Activated CD8-positive, alpha-beta T cell treated with anti-CD3 and anti-CD28 coated beads for 36 hours (primary cell): ENCODE measurements at regions not wholly inside any gene's neighbourhood (a gene's known extent, or its start where the extent isn't known, plus 50 kb on each side); places are given as distances from the start of the nearest gene placed in this dataset.

Experiments
- ATAC-seq: fragments of 200-7000 bp; cut with Tn5 transposase; one replicate; pipeline ENCODE4 v1.10.0; 2021; ENCODE audit warnings: mild to moderate bottlenecking, moderate library complexity
- CTCF ChIA-PET: fragments of 350-600 bp; sonication (Branson Sonifier 250); formaldehyde crosslinking; loops from one replicate; lab custom pipeline; 2021; ENCODE audit warnings: antibody characterized with exemption; lab: Charles Lee
- POLR2A ChIA-PET: fragments of 350-600 bp; sonication (Branson Sonifier 250); formaldehyde crosslinking; loops from one replicate; lab custom pipeline; 2021; ENCODE audit warnings: antibody characterized with exemption; lab: Charles Lee
- DNase-seq: peaks from one replicate; pipeline ENCODE4 v3.0.0-alpha.2; 2020
- H3K27ac Mint-ChIP-seq: one replicate; pipeline ENCODE4 v1.8.0; 2021; ENCODE audit warnings: mild to moderate bottlenecking, mixed read lengths
- H3K27me3 Mint-ChIP-seq: one replicate; pipeline ENCODE4 v1.8.0; 2021; ENCODE audit warnings: mixed read lengths
- H3K36me3 Mint-ChIP-seq: one replicate; pipeline ENCODE4 v1.8.0; 2021; ENCODE audit warnings: low read depth, mixed read lengths
- H3K4me1 Mint-ChIP-seq: one replicate; pipeline ENCODE4 v1.8.0; 2021; ENCODE audit warnings: low read depth, mixed read lengths
- H3K4me3 Mint-ChIP-seq: one replicate; pipeline ENCODE4 v1.8.0; 2021; ENCODE audit warnings: mild to moderate bottlenecking, moderate library complexity, mixed read lengths
- H3K9me3 Mint-ChIP-seq: one replicate; pipeline ENCODE4 v1.8.0; 2021; ENCODE audit warnings: mixed read lengths
- intact Hi-C: fragments of 100-400 bp; cut with micrococcal nuclease; formaldehyde crosslinking; loops from one replicate; pipeline ENCODE4 v1.10.0; 2022
- TF ChIP-seq, protein P1 (sequence below): fragments of 200-600 bp; IDR thresholded peaks from one replicate; pipeline ENCODE4 v1.8.0; 2022; ENCODE audit warnings: antibody characterized with exemption, mild to moderate bottlenecking

DNA sequence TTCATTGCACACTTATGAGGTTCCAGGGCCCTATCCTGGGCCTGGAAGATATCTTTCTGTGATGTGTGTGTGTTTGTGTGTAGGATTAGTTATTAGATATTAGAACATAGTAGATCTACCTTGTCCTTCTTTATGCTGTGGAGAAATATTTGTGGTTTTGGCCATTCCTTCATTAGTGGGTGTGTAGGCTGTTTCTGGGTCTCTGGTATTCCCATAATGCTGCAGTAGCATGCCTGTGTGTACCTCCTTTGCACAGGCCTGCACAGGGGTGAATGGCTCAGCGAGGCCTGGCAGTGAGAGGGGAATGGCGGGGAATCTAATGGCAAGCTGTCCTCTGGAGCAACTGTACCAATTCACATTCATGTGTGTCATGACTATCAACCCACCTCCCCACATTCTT is 125.8 kb upstream of the MRPS22 start:
- Mint-ChIP-seq H3K27me3 (peaks cover 11% of the 10 kb centered on the region), H3K9me3 (no peaks in the 10 kb centered on the region), H3K4me1 (no peaks in the 10 kb centered on the region), H3K4me3 (no peak overlapping the region), H3K36me3 (no peaks in the 10 kb centered on the region), H3K27ac (no peak overlapping the region)
- intact Hi-C loops = no loop called here
- ChIA-PET CTCF (no interaction called here), POLR2A (no interaction called here)
- TF ChIP-seq, protein P1, sequence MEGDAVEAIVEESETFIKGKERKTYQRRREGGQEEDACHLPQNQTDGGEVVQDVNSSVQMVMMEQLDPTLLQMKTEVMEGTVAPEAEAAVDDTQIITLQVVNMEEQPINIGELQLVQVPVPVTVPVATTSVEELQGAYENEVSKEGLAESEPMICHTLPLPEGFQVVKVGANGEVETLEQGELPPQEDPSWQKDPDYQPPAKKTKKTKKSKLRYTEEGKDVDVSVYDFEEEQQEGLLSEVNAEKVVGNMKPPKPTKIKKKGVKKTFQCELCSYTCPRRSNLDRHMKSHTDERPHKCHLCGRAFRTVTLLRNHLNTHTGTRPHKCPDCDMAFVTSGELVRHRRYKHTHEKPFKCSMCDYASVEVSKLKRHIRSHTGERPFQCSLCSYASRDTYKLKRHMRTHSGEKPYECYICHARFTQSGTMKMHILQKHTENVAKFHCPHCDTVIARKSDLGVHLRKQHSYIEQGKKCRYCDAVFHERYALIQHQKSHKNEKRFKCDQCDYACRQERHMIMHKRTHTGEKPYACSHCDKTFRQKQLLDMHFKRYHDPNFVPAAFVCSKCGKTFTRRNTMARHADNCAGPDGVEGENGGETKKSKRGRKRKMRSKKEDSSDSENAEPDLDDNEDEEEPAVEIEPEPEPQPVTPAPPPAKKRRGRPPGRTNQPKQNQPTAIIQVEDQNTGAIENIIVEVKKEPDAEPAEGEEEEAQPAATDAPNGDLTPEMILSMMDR = no peak
- ATAC-seq (no peak), DNase-seq (no peak)

DNA sequence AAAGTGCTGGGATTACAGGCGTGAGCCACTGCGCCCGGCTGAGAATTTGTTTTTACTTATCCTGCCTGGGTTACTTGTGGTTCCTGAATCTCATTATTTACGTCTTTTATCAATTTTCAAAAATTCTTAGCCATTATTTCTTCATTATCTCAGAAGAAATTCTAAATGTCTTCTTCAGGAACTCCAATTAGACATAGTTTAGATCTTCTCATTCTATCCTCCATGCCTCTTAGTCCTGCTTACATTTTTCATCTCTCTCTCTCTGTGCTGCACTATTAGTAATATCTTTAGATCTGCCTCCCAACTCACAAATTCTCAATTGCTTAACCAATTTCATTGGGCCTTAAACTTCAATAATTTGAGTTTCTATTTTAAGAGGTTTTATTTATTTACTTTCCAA is 124.4 kb upstream of the MRPS22 start:
- TF ChIP-seq, protein P1 = no peak
- DNase-seq (no peak), ATAC-seq (no peak)
- Mint-ChIP-seq H3K27me3 (peaks cover 11% of the 10 kb centered on the region), H3K36me3 (no peaks in the 10 kb centered on the region), H3K4me1 (no peaks in the 10 kb centered on the region), H3K9me3 (no peaks in the 10 kb centered on the region), H3K27ac (no peak overlapping the region), H3K4me3 (no peak overlapping the region)
- CTCF ChIA-PET = no interaction called here
- POLR2A ChIA-PET = no interaction called here
- intact Hi-C loops = no loop called here

DNA sequence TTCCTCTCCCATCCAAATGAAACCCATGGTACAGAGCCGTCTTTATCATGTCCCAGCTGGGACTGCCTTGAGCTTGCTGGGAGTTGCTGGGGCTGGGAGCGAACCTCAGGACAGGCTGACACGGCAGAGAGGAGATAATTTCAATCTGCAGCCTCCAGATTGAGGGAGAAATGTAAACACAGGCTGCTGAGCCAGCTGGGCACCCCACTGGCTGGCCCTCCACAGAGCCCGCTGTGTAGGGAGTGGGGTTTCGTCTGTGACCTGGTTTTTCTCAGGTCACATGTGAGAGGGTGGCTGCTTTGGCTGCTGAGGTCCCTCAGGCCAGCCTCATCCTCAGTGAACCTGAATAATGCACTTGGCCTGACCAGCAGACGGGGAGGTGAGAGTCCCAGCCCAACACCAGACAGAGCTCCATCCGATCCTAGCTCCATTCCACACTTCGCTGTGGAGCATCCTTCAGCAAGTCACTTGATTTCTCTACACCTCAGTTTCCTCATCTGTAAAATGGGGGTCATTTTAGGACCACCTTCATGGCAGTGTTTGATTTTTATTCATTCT is 121.6 kb upstream of the MRPS22 start:
- no peaks in the 10 kb centered on the region for H3K9me3 Mint-ChIP-seq
- CTCF ChIA-PET = no interaction called here
- H3K27me3 Mint-ChIP-seq = peaks cover 7% of the 10 kb centered on the region
- TF ChIP-seq, protein P1 = no peak
- DNase-seq = no peak
- H3K27ac Mint-ChIP-seq = no peak overlapping the region
- H3K4me3 Mint-ChIP-seq = no peak overlapping the region
- intact Hi-C loops = no loop called here
- POLR2A ChIA-PET = no interaction called here
- H3K36me3 Mint-ChIP-seq = no peaks in the 10 kb centered on the region
- no peak for ATAC-seq
- H3K4me1 Mint-ChIP-seq = no peaks in the 10 kb centered on the region

DNA sequence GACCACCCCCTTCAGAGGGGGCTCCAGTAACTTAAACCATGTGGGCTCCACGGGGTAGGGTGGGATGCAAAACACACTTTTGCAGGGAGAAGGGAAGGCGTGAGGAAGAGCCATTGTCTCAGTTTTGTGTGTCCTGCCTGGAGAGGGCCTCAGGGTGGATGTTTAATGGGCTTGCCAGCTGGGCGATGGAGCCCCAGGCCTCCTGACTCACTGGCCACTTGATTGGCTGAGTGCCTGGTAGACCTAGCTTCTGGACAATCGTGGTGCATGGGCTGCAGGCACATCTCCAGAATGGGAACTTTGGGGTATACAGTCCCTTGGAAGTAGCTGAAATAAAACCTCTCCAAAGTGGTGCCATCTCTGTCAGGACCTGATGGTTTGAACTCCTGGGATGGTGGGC is 118.3 kb upstream of the MRPS22 start:
- intact Hi-C loops = no loop called here
- ChIA-PET CTCF (no interaction called here), POLR2A (no interaction called here)
- H3K4me1 Mint-ChIP-seq = no peaks in the 10 kb centered on the region
- H3K27ac Mint-ChIP-seq = no peak overlapping the region
- ATAC-seq (no peak), DNase-seq (no peak)
- TF ChIP-seq, protein P1 = no peak
- H3K9me3 Mint-ChIP-seq = no peaks in the 10 kb centered on the region
- H3K36me3 Mint-ChIP-seq = no peaks in the 10 kb centered on the region
- H3K4me3 Mint-ChIP-seq = no peak overlapping the region
- peaks cover 7% of the 10 kb centered on the region for H3K27me3 Mint-ChIP-seq

DNA sequence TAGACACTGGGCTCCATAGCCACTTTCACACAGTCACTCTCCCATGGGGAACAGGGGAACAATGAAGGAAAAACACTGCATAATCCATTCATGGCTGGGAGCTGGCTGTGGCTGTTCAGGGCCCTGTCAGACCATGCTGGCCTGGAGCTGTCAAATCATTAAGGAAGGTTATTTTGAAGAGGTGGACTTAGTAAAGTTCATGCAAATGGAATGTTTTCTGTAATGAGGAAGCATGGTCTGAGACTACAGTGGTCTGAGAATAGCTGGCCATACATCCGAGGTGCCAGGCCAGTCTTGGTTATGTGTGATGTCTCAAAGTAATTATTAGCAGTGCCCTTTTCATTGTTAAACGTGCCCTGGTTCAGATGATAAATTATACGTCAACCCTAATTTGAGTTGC is 117.1 kb upstream of the MRPS22 start:
- H3K9me3 Mint-ChIP-seq = no peaks in the 10 kb centered on the region
- no peaks in the 10 kb centered on the region for H3K36me3 Mint-ChIP-seq
- H3K4me1 Mint-ChIP-seq = no peaks in the 10 kb centered on the region
- H3K4me3 Mint-ChIP-seq = no peak overlapping the region
- ChIA-PET POLR2A (no interaction called here), CTCF (no interaction called here)
- no peak overlapping the region for H3K27ac Mint-ChIP-seq
- intact Hi-C loops = no loop called here
- DNase-seq = no peak
- TF ChIP-seq, protein P1 = no peak
- H3K27me3 Mint-ChIP-seq = peaks cover 7% of the 10 kb centered on the region
- no peak for ATAC-seq
